Ovary (tissue), 7 donors: ENCODE measurements at regions not wholly inside any gene's neighbourhood (a gene's known extent, or its start where the extent isn't known, plus 50 kb on each side); places are given as distances from the start of the nearest gene placed in this dataset.

Source experiments
- DNase-seq, 5 donors: peaks; one replicate each; pipeline ENCODE4 v3.0.0-alpha.2; 2019 to 2020
- H3K27ac ChIP-seq, 2 donors: fragments of 200-600 bp; one replicate each; pipeline versions ENCODE4 v1.5.1 to v1.8.0; 2019 to 2022
- H3K27me3 ChIP-seq: fragments of 200-600 bp; one replicate; pipeline ENCODE4 v1.8.0; 2022
- H3K36me3 ChIP-seq: fragments of 200-600 bp; sonication (generic); one replicate; pipeline ENCODE4 v1.5.1; 2019
- H3K4me1 ChIP-seq: one replicate; pipeline ENCODE4 v1.8.1; 2013; ENCODE audit warnings: mild to moderate bottlenecking, moderate library complexity; ENCODE audit not compliant: insufficient read depth
- H3K4me3 ChIP-seq: fragments of 200-600 bp; sonication (generic); one replicate; pipeline ENCODE4 v1.5.1; 2017
- H3K9me3 ChIP-seq, 2 donors: fragments of 200-600 bp in 1 of 2; sonication (generic) in 1 of 2; one replicate each; pipeline versions ENCODE4 v1.5.1 to v1.8.1; 2013 to 2019; ENCODE audit warnings: mild to moderate bottlenecking in 1 of 2, moderate library complexity in 1 of 2
- EP300 ChIP-seq: sonication (generic); formaldehyde crosslinking; IDR thresholded peaks from one replicate; pipeline ENCODE4 v1.6.1; 2017; ENCODE audit warnings: antibody characterized with exemption
- POLR2A ChIP-seq: fragments of 450-650 bp; IDR thresholded peaks from one replicate; pipeline ENCODE4 v1.6.1; 2017; ENCODE audit warnings: antibody characterized with exemption, mild to moderate bottlenecking, moderate library complexity
- WGBS, 3 donors: extraction: QIAGEN DNeasy Blood & Tissue Kit in 1 of 3; methylation state at CpG; one replicate each; pipeline versions ENCODE4 v1.1.5 to v1.1.7; 2013 to 2017; 5-methylcytosine and 5-hydroxymethylcytosine counted together
- intact Hi-C, 4 donors: fragments of 100-400 bp; cut with DNase I; formaldehyde crosslinking; loops; one replicate each; pipeline versions ENCODE4 v1.11.0 to v1.15.1; 2022 to 2023
- TF ChIP-seq, protein P1 (sequence below), 3 donors: fragments of 450-650 bp in 2 of 3; fragments of 200-600 bp in 1 of 3; IDR thresholded peaks; one replicate each; pipeline versions ENCODE4 v1.5.1 to v1.8.0; 2016 to 2022; ENCODE audit warnings: antibody characterized with exemption in 3 of 3, mild to moderate bottlenecking in 1 of 3
- donor health status: DM: no; HTN: no; CAD: no; lungs with moderate emphysema.
- donor health status: DM: no; HTN: no; CAD: no.
- donor health status: Bipolar disorder and iron deficiency.
- donor health status: DM: no; HTN: no; CAD: no.
- donor health status: DM: yes; HTN: yes; CAD: no.

GRCh38 chr1:60850084-60850483 lies 232.3 kb upstream of the NFIA start:
- H3K27ac ChIP-seq: no peak overlapping the region
- H3K9me3 ChIP-seq: no peaks in the 10 kb centered on the region
- no peak for DNase-seq
- H3K4me1 ChIP-seq: no peaks in the 10 kb centered on the region
- H3K4me3 ChIP-seq: no peak overlapping the region
- no peak for TF ChIP-seq EP300
- no peak for TF ChIP-seq POLR2A
- TF ChIP-seq, protein P1, sequence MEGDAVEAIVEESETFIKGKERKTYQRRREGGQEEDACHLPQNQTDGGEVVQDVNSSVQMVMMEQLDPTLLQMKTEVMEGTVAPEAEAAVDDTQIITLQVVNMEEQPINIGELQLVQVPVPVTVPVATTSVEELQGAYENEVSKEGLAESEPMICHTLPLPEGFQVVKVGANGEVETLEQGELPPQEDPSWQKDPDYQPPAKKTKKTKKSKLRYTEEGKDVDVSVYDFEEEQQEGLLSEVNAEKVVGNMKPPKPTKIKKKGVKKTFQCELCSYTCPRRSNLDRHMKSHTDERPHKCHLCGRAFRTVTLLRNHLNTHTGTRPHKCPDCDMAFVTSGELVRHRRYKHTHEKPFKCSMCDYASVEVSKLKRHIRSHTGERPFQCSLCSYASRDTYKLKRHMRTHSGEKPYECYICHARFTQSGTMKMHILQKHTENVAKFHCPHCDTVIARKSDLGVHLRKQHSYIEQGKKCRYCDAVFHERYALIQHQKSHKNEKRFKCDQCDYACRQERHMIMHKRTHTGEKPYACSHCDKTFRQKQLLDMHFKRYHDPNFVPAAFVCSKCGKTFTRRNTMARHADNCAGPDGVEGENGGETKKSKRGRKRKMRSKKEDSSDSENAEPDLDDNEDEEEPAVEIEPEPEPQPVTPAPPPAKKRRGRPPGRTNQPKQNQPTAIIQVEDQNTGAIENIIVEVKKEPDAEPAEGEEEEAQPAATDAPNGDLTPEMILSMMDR (IDR thresholded peaks at IDR 0.05): no peak
- no peaks in the 10 kb centered on the region for H3K36me3 ChIP-seq
- intact Hi-C loops: no loop called here
- WGBS, 3 donors: 93 to 98% (median 95%) methylated on average over 1 of the region's 1 CpG
- no peaks in the 10 kb centered on the region for H3K27me3 ChIP-seq

DNA sequence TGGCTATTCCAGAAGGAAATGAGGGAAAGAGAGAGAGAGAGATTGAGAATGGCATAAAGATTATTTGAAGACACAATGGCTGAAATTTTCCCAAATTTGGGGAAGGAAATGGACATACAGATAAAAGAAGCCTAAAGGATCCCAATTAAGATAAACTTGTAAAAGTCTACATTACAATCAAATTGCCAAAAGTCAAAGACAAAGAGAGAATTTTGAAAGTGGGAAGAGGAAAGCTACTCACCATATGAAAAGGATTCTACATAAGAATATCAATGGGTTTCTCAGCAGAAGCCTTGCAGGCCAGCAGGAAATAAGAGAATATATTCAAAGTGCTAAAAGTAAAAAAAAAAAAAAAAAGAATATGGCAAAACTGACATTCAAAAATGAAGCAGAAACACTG lies 233.0 kb upstream of the NFIA start:
- Histone ChIP-seq H3K27ac (no peak overlapping the region), H3K9me3 (no peaks in the 10 kb centered on the region), H3K4me1 (no peaks in the 10 kb centered on the region), H3K27me3 (no peaks in the 10 kb centered on the region), H3K4me3 (no peak overlapping the region), H3K36me3 (no peaks in the 10 kb centered on the region)
- intact Hi-C loops: no loop called here
- DNase-seq: no peak
- TF ChIP-seq POLR2A (no peak), EP300 (no peak)
- TF ChIP-seq, protein P1 (IDR thresholded peaks at IDR 0.05): no peak

- Histone ChIP-seq H3K4me3 (no peak overlapping the region), H3K27me3 (no peaks in the 10 kb centered on the region), H3K27ac (no peak overlapping the region), H3K4me1 (no peaks in the 10 kb centered on the region), H3K9me3 (no peaks in the 10 kb centered on the region), H3K36me3 (no peaks in the 10 kb centered on the region)
- TF ChIP-seq POLR2A: no peak
- TF ChIP-seq, protein P1 (IDR thresholded peaks at IDR 0.05): no peak
- intact Hi-C loops: no loop called here
- DNase-seq: no peak
- 16 to 25% (median 17%) methylated on average over 1 of the region's 1 CpG for WGBS, 3 donors
Measured at GRCh38 chr1:60848583-60849188, 233.7 kb upstream of the NFIA start.

DNA sequence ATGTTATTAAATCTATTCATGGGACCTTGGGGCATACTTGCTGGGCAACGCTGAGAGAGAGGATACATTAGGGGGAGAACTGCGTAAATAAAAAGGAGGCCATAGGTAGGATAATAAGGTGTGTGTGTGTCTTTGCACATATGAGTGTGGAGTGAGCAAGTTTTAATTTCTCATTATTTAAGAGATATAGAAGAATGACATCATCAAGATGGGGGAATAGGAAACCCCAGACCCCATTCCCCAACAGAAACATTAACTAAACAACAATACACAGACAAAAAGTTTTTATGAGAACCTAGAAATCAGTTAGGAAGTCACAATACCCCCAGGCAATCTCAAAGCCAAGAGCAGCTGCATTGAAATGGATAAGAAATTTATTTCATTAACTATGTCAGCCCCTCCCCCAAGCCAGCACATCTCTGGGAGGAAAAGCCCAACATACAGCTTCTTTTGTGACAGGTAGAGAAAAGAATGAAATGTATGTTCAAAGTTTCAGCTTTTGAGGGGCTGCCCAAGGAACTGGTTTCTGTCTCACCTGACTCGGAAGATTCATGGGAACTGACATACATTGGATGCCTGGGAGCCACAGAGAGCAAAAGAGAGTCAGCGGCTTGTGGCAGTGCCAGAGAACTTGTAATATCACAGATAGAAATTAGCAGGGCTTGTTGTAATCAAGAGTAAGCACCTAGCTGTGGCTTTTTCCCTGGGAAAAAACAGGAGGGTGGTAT lies 234.3 kb upstream of the NFIA start:
- H3K4me3 ChIP-seq: no peak overlapping the region
- TF ChIP-seq, protein P1 (IDR thresholded peaks at IDR 0.05): no peak
- no peak for TF ChIP-seq EP300
- no peak for TF ChIP-seq POLR2A
- intact Hi-C loops: no loop called here
- no peak for DNase-seq
- no peaks in the 10 kb centered on the region for H3K27me3 ChIP-seq
- H3K4me1 ChIP-seq: no peaks in the 10 kb centered on the region
- WGBS, 3 donors: 85 to 91% (median 85%) methylated on average over 4 of the region's 4 CpGs
- no peak overlapping the region for H3K27ac ChIP-seq
- H3K9me3 ChIP-seq: no peaks in the 10 kb centered on the region
- H3K36me3 ChIP-seq: no peaks in the 10 kb centered on the region
